GM18517 (cell line): ENCODE measurements at regions not wholly inside any gene's neighbourhood (a gene's known extent, or its start where the extent isn't known, plus 50 kb on each side); places are given as distances from the start of the nearest gene placed in this dataset.

Experiments used
- ATAC-seq: cut with Tn5 transposase; IDR thresholded peaks from one replicate; pipeline ENCODE4 v1.9.1; 2021; ENCODE audit warnings: mild to moderate bottlenecking, moderate library complexity; ENCODE audit not compliant: unreplicated experiment

GRCh38 chr14:101362529-101363260, 198.6 kb upstream of the DIO3 start:
- ATAC-seq = no peak

GRCh38 chr14:101363261-101363555, 198.1 kb upstream of the DIO3 start:
- no peak for ATAC-seq

GRCh38 chr14:101363880-101364391, 197.4 kb upstream of the DIO3 start:
- ATAC-seq = no peak

- ATAC-seq = no peak
Observed at GRCh38 chr14:101364503-101365328, 196.6 kb upstream of the DIO3 start.

GRCh38 chr14:101365329-101366158, 195.8 kb upstream of the DIO3 start:
- no peak for ATAC-seq

- ATAC-seq = no peak
Observed at GRCh38 chr14:101367421-101368261, 193.7 kb upstream of the DIO3 start.

- no peak for ATAC-seq
Observed at GRCh38 chr14:101368629-101369028, 192.7 kb upstream of the DIO3 start.

- no peak for ATAC-seq
Observed at GRCh38 chr14:101369194-101369915, 191.9 kb upstream of the DIO3 start.

- no peak for ATAC-seq
Observed at GRCh38 chr14:101369916-101370592, 191.2 kb upstream of the DIO3 start.

- no peak for ATAC-seq
Observed at GRCh38 chr14:101370593-101371569, 190.4 kb upstream of the DIO3 start.

GRCh38 chr14:101371799-101372793, 189.2 kb upstream of the DIO3 start:
- ATAC-seq = no peak

GRCh38 chr14:101372894-101373620, 188.2 kb upstream of the DIO3 start:
- ATAC-seq = no peak

- no peak for ATAC-seq
Observed at GRCh38 chr14:101373690-101374295, 187.5 kb upstream of the DIO3 start.

GRCh38 chr14:101374373-101375338, 186.6 kb upstream of the DIO3 start:
- ATAC-seq = no peak

- ATAC-seq = no peak
Observed at GRCh38 chr14:101377069-101377468, 184.2 kb upstream of the DIO3 start.
